SH-SY5Y (cell line): ENCODE measurements at regions not wholly inside any gene's neighbourhood (a gene's known extent, or its start where the extent isn't known, plus 50 kb on each side); places are given as distances from the start of the nearest gene placed in this dataset.

ENCODE experiments used
- GATA2 ChIP-seq: IDR thresholded peaks from 2 replicates; pipeline ENCODE4 v1.6.1; 2011; ENCODE audit warnings: mild to moderate bottlenecking, low read depth, low read length
- GATA3 ChIP-seq: IDR thresholded peaks from 2 replicates; pipeline ENCODE4 v1.6.1; 2011; ENCODE audit warnings: low read depth, mild to moderate bottlenecking, low read length, moderate library complexity

DNA sequence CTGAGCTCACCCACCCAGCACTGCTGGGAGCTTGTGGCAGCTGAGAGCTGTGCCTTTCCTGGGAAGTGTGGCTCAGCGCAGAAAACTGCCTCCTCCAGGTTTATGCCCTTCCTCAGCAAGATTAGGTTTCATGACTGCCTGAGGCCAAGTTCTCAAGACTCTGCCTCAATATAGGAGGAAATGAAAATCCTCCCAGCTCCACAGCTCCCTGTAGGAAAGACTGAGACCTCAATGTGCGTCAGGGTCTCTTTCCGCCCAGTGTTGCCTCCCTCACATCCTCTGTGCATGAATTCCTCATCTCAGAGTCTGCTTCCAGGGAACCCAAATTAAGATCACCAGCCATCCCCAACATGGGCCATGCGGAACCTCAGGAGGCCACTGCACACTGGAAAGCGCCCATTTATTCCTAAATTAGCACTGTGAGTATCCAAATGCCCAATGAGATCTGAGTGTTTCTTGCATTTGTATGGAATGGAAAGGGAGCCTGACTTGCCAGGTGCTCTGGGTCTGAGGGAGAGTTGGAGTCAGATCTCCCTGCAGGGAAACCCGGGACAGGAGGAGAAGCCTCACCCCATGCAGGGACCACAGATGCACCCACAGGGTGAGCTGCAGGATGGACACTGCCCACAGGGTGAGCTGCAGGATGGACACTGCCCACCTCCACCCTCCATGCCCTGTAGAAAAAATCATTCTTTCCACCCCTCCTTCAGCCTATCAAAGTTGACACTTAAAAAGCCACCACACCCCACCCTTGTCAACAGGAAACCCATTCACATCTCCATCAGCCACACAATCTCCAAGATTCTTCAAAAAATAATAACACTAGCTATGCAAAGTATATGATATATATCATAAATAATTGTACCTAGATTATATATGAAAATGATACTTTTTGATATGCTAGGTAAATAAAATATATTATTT lies 97.4 kb upstream of the IGLL5 start:
- TF ChIP-seq GATA3 (no peak), GATA2 (no peak)

DNA sequence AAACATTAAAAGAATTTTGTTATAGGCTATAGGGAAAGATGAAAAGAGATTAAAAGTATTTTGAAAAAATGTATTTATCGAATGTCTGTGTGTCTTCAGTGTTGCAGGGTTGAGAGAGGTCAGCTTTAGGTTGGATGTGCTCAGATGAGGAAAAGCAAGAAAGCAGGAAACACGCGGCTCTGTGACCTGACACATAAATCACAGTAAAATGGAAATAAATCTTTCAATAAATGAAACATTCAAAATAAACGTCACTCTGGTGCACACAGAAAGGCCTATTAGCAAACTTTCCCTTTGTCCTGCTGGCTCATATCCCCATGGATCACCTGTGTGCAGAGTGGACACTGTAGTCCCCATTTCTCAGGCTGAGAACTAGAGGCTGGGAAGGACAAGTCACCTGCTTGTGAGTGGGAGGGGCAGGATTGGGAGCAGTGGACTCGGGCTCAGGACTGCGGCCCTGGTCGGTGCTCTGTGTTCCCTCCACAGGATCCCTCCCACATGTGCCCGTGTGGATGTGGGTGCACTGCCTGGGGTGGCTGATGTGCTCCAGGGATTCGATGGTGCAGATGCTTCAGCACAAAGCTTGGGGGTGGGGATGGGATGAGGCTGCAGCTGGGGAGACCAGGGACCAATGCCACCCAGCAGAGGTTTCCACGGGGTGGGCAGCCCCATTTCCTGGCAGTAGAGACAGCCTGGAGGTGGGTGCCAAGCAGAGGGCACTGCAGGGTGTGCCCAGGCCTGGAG lies 96.0 kb upstream of the IGLL5 start:
- TF ChIP-seq GATA2 = no peak
- TF ChIP-seq GATA3 = no peak

DNA sequence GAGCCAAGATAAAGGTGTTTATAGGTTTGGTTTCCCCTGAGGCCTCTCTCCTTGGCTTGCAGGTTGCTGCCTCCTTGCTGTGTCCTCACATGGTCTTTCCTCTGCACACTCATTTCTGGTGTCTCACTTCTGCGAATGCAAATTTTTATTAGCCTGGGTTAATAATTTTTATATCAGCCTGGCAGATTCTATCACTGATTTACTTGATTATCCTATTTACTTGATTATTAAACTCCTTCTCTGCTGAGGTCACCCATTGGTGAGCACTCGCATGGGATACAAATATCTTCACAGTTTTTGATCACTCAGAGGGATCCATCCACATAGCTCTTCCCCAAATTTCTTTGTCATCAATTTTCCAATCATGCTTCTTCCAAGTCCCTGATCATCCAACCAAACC lies 90.9 kb upstream of the IGLL5 start:
- TF ChIP-seq GATA3 = no peak
- TF ChIP-seq GATA2 = no peak

DNA sequence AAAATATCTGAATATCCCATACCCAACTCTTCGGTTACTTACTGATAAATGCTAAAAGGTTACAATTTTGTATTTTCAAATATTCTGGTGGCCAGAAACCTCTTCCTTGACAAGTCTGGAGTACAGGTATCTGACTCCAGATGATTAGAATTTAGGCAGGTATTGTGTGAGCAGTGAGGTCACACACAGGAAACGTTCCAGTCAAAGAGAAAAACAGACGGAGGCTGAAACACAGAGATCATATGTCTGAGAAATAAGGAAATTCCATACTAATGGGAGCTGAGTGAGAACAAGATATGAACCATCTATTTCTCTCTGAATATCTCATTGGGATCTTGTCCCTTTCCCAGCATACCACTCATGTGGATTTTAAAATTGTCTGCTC lies 89.4 kb upstream of the IGLL5 start:
- TF ChIP-seq GATA3 (no peak), GATA2 (no peak)

DNA sequence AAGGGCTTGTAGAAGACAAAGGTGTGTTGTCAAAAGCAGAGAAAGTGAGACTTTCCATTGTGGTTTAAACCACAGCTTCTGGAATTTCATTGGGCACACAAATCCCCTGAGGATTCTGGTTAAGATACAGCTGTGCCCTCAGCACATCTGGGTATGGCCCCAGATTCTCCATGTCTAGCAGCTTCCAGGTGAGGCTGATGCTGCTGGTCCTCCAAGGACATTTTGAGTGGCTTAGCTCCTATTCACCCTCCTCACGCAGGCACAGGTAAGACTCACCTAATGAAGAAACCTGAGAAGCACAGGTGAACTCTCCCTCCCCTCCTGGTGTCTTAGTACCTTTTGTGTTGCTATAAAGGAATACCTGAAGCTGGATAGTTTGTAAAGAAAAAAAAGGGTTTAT lies 88.9 kb upstream of the IGLL5 start:
- TF ChIP-seq GATA2 (no peak), GATA3 (no peak)

DNA sequence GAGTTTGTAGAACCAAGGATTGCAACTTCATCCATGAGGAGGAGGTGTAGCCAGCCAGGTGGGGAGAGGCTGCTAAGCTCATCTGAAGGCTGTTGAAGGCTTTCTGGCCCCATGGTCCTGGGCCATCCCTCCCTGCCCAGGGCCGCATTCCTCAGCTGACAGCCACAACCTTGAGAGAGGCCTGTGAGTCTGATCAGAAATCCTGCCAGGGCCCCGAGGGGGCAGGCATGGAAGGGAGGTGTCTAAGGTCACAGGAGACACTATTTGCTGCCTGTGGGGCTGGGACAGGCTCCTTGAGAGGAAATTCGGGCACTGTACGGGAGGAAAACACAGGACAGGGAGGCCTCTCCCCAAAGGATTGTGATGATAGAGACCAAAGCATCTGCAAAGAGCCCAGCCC lies 88.1 kb upstream of the IGLL5 start:
- TF ChIP-seq GATA3 (no peak), GATA2 (no peak)

DNA sequence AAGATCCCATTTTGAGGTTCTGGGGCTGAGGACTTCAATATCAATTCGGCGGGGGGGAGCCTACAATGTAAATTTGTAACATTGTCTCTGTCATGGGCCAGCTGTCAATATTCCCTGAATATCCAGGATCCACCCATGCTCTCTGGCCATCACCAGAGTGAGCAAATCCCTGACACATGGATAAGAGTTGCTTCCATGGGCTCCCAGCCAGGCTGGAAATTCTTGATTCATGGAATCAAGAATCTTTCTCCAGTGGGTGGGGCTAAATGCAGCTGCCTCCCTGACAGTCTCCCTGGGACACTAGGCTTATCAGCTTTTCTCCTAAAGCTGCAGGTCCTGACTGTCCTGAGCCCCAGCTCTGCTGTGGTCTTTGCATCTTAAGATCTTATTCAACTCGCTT lies 86.9 kb upstream of the IGLL5 start:
- TF ChIP-seq GATA3 (no peak), GATA2 (no peak)

DNA sequence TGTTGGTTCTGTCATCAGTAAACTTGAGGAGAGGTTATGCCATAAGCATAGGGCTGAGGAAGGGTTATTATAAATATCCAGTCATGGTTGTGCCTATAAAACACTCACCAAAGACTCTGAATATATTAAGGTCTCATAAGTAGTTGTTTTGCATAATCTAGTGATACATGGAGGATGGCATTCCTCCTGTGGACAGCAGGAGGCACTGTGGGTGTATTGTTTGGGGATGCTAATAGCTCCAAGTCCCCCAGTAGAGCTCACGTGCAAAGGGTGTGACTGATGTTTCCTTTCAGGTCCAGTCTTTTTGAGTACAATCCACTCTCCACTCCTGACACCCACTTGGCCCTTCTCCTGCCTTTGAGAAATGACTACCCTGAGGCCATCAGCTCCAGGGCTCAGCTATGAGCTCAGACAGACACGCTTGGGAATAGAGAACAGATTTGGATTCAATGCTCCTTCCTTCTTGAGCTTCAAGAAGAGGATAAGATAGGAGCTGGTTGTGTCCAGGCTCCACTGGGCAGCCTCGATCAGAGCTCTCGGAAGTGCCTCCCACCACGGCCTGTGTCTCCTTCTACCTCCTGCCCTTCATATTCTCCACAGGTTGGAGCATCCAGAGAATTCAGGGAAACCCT lies 85.2 kb upstream of the IGLL5 start:
- TF ChIP-seq GATA3 = no peak
- TF ChIP-seq GATA2 = no peak

DNA sequence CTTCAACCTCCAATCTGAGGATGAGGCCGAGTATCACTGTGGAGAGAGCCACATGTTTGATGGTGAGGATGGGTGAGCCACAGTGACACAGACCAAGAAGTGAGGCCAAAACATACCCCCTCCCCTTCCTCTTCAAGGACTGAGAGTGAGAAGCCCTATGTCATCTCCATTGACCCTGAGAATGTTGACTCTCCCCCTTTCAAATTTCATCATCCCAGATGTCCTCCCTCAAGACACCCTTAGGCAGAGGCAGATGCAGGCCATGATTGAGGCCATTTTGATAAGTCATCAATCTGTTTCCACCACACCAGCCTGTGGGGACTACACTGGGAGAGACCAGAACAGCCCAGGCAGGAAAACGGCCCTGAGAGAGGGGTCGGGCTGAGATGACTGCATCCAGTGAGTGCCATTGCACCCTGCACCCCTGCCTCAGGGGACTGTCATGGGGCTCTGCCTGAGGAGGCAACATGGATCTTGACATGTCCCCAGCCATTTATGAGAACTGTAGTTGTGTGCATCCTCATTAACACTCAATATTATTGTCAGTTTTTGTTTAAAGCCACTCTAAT lies 84.2 kb upstream of the IGLL5 start:
- TF ChIP-seq GATA2 (no peak), GATA3 (no peak)

DNA sequence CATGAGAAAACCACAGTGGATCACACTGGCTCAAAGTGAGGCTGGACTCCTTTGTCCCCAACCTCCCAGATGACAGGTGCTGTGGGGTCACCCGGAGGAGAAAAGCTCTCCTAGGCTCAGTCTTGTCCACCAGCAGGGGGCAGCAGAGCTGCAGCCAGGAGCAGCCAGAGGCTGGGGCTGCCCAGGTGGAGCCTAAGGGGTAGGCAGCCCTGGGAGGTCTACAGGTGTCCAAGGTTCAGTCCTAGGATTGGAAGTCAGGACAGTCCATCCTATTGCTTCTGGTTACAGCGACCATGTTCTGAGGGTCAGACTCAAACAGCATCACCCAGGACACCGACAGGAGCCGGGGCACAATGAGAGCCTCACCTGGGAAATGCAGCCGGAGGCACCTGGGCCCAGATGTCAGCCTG lies 77.6 kb upstream of the IGLL5 start:
- no peak for TF ChIP-seq GATA2

DNA sequence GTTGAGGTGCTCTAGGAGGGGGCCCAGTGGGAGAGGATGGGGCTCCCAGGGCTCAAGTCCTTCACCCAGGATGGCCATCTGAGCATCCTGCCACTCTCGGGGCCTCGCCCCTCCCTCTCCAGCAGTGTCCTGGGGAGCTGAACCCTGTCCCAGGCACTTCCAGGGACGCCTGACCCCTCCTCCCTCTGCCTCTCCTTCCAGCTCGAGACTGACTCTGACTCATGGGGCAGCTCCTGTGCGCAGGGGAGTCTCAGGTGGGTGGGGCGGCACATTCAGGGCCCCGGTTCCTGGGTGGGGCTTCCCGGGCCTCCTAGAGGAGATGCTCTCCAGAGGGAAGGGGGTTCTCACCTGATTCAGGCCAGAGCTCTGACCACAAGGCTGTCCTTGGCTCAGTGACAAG lies 77.1 kb upstream of the IGLL5 start:
- TF ChIP-seq GATA3 (no peak), GATA2 (no peak)

DNA sequence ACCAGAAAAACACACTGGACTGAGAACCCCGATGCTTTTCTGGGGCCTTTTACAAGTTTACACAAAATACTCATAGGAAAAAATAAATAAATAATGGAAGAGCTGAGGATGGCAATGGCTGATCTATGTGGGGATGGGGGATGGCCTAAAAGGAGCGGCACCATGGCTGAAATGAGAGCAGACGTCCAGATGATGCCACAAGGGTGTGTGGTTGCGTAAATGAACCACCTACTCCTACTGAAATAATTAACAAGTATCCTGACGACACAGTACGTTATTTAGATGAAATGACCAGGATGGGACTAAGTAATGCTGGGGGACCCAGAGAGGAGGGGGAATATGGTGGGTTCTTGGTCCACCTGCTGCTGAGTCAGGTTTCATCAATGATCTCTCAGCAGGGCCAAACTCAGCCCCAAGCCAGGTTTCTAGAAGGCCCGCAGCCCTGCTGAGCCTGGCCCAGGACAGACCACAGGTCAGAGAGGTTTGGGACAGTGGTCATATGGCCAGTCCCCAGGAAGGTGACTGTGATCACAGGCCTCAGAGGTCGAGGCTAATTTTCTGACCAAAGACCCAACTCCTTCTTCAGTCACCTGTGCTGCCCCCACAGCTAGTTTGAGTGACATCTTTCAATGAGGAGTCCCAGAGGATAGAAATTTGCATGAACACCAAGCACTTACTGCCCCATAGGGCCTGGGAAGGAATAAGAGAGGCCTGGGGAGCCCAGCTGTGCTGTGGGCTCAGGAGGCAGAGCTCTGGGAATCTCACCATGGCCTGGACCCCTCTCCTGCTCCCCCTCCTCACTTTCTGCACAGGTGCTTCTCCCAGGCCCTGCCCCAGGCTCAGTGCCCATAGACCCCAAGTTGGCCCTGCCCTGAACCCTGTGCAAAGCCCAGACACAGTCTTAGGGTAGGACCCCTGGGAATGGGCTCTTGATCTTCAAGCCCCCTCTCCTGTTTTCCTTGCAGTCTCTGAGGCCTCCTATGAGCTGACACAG lies 76.3 kb upstream of the IGLL5 start:
- TF ChIP-seq GATA2 = no peak
- TF ChIP-seq GATA3 = no peak
